GM19468 (cell line): ENCODE measurements at regions not wholly inside any gene's neighbourhood (a gene's known extent, or its start where the extent isn't known, plus 50 kb on each side); places are given as distances from the start of the nearest gene placed in this dataset.
"Not testable (repeated sequence)": the region's sequence is repeated elsewhere in the genome, so short reads cannot be mapped to it uniquely, and the experiment has no call there.

Source experiments
- ATAC-seq: cut with Tn5 transposase; IDR thresholded peaks from one replicate; pipeline ENCODE4 v1.9.1; 2021; ENCODE audit warnings: mild to moderate bottlenecking, moderate library complexity, moderate number of reproducible peaks; ENCODE audit not compliant: unreplicated experiment; ENCODE audit errors: extremely low read depth

GRCh38 chr5:117332341-117332740, 757.7 kb upstream of the SEMA6A start:
- ATAC-seq = no peak

- no peak for ATAC-seq
These were observed 752.9 kb upstream of the SEMA6A start for GRCh38 chr5:117327511-117327910.

GRCh38 chr5:117326997-117327396, 752.4 kb upstream of the SEMA6A start:
- no peak for ATAC-seq

- no peak for ATAC-seq
These were observed 743.9 kb upstream of the SEMA6A start for GRCh38 chr5:117318528-117318927.

- no peak for ATAC-seq
These were observed 740.5 kb upstream of the SEMA6A start for GRCh38 chr5:117315170-117315569.

- not testable (repeated sequence) for ATAC-seq
These were observed 730.0 kb upstream of the SEMA6A start for GRCh38 chr5:117304512-117305107.

- no peak for ATAC-seq
These were observed 728.3 kb upstream of the SEMA6A start for GRCh38 chr5:117302949-117303348.

GRCh38 chr5:117302473-117302872, 727.9 kb upstream of the SEMA6A start:
- ATAC-seq = no peak

- no peak for ATAC-seq
These were observed 725.3 kb upstream of the SEMA6A start for GRCh38 chr5:117299936-117300328.

GRCh38 chr5:117299224-117299935, 724.8 kb upstream of the SEMA6A start:
- no peak for ATAC-seq

GRCh38 chr5:117296872-117297271, 722.2 kb upstream of the SEMA6A start:
- no peak for ATAC-seq

GRCh38 chr5:117295941-117296340, 721.3 kb upstream of the SEMA6A start:
- no peak for ATAC-seq

GRCh38 chr5:117286813-117287212, 712.2 kb upstream of the SEMA6A start:
- no peak for ATAC-seq

GRCh38 chr5:117271656-117272055, 697.0 kb upstream of the SEMA6A start:
- no peak for ATAC-seq

- no peak for ATAC-seq
These were observed 691.7 kb upstream of the SEMA6A start for GRCh38 chr5:117266280-117266679.

- ATAC-seq = no peak
These were observed 688.6 kb upstream of the SEMA6A start for GRCh38 chr5:117263231-117263630.

GRCh38 chr5:117262572-117263131, 688.0 kb upstream of the SEMA6A start:
- no peak for ATAC-seq

GRCh38 chr5:117261948-117262571, 687.4 kb upstream of the SEMA6A start:
- ATAC-seq = no peak

- ATAC-seq = no peak
These were observed 680.8 kb upstream of the SEMA6A start for GRCh38 chr5:117255211-117256027.

- no peak for ATAC-seq
These were observed 677.9 kb upstream of the SEMA6A start for GRCh38 chr5:117252566-117252965.
